HG02973 (cell line): ENCODE measurements at regions not wholly inside any gene's neighbourhood (a gene's known extent, or its start where the extent isn't known, plus 50 kb on each side); places are given as distances from the start of the nearest gene placed in this dataset.

Experiments
- ATAC-seq: cut with Tn5 transposase; IDR thresholded peaks from one replicate; pipeline ENCODE4 v1.9.1; 2021; ENCODE audit warnings: moderate library complexity; ENCODE audit not compliant: unreplicated experiment

DNA sequence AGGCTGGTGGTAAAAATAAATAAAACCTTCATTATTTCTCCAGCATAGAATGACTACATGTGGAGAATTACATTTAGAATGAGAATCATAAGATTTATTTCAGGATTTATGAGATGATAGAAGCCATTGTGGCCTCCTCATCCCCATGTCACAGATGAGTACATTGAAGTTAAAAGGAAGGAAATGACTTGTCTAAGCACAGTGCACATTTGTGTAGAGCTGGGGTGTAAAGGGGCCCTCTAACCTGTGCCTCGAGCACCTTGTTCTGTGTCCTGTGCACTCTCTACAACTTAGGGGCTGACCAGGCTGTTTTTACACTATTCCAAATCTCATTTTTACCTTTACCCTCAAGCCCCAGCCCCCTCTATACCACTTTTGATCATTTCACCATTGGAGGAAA is 179.4 kb downstream of the RHOU start:
- no peak for ATAC-seq

DNA sequence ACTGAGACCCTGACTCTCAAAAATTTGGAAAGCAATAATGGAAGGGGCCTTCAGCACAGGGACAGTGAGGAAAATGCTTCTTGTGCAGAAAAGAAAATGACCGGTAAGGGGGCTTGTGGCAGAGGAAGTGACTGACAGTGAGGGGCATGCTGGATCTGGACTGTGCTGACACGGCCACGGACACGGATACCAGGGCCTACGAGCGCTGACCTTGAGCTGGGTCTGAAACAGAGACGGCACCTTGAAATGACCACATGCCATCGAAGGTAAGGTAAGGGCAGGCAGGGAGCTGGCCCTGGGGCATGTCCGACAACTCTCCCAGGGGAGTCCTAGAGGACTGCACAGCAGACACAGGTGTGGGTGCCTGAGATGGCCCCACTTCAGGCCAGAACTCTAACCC is 182.1 kb downstream of the RHOU start:
- ATAC-seq = no peak

DNA sequence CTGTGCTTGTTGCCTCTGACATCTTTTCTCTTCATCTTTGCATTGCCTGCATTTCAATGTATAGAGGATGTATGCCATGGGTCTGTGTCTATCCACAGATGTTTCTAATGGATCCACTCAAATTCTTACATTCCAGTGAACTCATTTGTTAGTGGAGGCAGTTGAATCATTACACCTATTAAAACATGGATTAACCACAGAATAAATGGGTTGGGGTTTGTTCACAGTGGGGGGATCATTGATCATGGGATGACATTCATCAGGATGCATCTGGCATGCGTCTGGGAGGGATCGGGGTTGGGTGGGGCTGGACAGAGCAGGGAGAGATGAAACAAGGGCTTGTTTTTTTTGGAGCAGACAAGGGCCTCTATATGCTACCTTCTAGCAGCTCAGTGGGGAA is 182.5 kb downstream of the RHOU start:
- no peak for ATAC-seq

DNA sequence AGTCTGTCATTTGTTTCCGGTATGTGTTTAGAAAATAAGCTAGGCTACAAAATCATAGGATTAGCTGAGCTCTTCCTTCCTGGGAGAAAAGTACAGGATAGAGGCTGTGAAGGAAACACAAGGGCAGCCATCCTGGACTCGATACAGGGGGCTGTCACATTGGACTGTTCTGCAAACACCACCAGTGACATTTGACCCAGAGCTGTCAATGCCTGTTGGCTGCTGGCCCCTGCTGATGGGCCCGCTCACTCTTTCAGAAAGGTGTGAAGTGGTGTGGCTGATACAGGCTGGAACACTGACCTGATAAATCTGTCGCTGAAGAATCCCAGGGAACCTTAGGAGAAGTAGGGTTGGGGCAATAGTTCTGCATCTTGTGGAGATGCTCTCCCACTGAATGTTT is 183.1 kb downstream of the RHOU start:
- no peak for ATAC-seq

DNA sequence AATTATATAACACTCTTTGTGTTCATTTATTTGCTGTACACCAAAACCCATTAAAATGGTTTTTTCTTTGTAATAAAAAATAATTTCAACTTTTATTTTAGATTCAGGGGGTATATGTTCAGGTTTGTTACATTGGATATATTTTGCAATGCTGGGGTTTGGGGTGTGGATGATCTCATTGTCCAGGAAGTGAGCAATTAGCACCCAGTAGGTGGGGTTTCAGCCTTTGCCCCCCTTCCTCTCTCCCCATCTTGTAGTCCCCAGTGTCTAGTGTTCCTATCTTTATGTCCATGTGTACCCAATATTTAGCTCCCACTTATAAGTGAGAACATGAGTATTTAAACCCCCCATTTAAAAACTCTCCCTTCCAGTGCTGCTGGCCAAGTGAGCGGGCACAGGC is 184.6 kb downstream of the RHOU start:
- no peak for ATAC-seq

DNA sequence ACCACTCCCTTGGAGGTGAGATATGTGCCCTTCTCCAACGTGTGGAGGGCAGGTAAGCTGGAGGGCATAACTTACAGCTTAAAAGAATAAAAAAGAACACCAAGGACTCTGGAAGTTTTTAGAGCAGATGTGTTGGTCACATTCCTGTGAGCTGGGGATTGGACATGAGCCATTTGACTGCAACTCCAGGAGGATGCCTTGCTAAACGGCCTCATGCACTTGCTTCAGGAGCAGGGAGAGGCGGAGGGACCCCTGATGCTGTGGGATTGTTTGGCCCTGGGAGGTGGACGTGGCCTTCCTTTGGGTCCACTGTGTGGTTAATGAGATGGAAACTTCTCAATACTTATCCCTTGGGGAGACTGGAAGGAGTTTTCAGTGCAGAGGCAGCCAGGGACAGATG is 185.6 kb downstream of the RHOU start:
- ATAC-seq = no peak

DNA sequence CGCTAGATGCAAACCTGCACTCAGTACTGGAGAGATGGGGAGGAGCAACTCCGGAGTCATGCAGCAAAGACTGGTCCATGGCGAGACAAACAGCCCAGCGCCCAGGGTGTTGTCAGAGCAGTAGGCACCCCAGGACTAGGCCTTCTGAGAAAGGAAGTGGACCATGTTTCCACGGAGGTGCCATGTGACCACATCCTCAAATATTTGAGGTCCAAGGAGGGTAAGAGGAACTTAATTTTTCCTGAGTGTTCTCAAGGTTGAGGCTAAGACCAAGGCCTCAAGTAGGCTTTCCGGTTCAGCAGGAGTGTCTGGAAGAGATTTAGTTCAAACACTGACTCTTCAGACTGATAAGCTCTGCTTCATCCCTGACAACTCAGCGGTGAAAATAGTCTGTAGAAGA is 186.2 kb downstream of the RHOU start:
- no peak for ATAC-seq

DNA sequence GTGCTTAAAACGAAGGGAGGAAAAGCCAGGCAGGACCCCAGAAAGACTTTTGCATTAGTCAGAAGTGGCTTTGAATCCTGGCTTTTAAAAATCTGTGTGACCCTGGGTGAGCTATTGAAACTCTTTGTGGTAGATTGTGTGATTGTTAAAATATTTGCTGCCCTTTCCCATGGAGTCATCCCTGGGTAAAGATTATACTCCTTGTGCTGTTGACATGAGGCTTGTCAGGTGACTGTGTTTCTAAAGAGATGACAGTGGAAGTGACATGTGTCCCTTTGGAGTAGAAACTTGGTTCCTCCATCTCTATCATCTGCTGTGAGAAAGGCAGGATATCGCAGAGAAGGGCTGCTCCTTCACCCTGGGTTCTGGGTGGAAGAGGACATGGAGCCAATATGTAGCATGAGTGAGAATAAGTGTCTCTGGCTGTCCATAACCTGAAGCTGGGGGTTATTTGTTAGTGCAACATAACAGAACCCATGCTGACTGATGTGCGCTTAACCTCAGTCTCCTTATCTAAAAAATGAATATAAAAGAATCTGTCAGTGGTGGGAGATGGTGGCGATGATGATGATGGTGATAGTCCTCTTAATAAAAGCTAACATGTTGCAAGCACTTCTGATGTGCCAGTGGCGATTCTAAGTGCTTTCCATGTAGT is 187.6 kb downstream of the RHOU start:
- no peak for ATAC-seq

DNA sequence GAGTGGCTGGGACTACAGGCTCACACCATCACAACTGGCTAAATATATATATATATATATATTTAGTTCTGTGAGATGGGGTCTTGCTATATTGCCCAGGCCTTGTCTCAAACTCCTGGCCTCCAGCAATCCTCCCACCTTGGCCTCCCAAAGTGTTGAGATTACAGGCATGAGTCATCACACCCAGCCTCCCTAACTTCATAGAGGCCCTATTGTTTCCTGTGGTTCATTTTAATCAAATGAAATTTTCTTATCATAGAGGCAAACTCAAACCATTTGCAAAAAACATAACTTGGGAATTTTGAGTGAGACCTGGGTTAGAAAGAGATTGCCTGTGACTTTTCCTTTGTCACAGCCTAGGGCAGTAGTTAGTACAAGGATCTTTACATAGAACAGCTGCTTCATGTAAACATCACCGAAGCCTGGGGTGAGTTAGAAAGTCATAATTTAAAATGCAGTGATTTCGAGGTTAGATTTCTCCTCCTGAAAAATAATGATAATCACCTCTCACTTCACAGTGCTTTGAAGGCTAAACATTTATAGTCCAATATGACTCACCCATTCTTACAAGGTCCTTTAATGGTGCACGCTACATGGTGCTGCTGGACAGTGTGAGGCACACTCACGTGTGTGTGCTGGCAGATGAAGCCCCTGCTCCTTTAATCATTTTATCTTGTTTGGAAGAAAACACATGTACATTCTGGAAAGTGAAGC is 188.9 kb downstream of the RHOU start:
- ATAC-seq = no peak

DNA sequence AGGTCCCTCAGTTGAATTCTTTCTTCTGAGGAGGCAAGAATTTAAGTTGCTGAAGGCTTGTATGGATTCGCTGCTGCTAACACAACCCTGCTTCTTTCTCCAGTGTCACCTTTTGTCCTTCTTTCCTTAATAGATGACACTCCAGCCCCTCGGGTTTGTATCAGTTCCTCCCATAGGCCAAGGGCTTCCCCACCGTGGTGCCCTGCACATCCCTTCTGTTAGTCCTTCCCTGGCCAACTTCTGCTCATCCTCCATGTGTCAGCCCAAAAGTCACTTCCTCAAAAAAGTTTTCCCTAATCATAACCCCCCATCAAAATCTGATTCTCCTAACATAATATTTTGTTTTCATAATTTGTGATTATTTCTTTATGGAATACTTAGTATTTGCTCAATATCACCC is 190.4 kb downstream of the RHOU start:
- ATAC-seq = no peak

DNA sequence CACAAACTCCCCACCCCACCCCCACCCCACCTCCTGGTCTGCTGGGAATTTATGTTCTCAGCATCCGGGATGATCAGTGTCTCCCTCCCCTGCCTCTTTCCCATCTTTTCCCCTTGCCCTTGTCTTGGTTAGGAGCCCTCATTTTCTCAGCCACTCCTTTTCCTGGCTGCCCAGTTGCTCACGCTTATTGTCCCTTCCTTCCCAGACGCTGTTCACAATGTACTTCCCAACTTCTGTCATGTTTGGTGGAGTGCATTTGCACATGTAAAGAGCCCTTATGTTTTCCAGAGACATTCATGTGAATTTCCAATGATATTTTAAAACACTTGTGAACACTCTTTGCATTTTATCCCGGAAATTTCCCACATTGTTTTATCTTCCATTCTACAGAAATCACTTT is 192.1 kb downstream of the RHOU start:
- no peak for ATAC-seq

DNA sequence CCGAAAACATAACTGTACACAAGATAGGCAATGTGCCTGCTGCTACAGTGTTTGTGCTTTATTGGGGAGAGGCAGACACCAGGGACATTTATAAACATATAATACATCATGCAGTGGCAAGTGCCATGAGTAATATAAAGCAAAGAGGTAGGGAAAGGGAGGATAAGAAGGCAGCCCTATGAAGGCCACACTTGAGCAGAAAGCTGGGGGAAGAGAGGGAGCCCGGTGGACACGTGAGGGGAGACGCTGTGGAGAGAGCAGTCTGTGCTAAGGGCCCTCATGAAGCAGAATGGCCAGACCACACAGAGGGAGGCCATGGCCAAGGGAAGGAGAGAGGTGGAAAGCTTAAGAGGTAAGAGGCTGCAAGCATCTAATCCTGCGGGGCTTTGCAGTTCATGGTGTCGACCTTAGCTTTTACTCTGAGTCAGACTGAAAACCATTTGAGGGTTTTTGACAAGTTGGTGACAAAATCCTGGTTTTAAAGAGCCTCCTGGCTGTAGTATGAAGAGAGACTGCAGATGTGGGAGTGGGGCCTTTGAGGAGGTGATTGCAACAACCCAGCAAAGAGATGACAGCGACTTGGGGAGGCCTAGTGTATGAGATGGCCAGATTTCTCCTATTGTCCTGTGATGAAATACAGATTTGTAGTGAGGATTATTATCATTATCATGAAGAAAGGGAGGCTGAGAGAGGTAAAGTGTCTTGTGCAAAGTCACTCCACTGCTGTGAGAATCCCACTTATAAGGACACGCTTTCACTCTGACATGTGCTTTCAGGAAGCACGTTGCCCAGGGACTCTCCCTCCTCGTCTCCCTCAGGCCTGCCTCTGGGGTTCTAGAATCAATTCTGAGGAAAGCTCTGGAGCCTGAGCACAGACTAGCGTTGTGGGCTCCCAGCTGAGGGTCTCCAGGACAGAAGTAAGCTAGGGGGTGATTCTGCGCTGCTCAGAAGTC is 192.9 kb downstream of the RHOU start:
- ATAC-seq = no peak

DNA sequence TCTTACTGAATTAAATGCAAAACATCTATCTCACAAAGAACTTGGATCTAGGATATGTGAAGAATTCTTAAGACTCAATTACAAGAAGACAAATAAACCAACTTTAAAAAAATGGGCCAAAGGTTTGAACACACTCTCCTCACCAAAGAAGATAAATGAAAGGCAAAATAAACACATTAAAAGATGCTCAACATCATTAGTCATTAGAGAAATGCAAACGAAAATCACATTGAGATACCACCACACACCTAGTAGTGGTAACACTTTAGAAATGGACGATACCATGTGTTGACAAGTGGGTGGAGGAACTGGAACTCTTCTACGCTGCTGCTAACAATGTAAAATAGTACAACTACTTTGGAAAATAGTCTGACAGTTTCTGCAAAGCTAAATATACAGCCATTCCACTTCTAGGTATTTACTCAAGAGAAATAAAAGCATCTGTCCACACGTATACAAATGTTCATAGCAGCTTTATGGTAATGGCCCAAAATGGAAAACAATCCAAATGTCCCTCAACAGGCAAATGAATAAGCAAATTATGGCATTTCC is 194.3 kb downstream of the RHOU start:
- no peak for ATAC-seq

DNA sequence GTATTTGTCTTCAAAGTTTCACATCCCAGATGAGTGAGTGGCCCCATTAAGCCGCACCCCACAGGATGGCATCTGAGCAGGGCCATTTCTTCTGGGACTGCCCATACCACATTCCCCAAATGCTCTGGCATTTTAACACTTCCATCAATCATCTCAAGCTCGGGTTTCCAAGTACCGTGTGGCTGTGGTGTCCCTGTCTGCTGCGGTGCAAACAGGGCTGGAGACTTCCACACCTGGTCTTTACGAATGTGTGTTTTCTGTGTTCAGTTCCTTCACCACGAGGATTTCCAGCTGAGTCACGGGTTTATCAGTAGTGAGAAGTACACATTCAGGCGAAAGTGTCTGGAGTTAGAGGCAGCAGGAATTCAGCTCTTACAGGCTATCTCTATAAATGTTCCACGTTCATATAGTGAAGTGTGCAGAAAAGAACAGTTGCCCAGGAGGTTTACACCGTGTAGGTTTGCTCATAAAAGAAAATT is 195.2 kb downstream of the RHOU start:
- ATAC-seq = no peak

DNA sequence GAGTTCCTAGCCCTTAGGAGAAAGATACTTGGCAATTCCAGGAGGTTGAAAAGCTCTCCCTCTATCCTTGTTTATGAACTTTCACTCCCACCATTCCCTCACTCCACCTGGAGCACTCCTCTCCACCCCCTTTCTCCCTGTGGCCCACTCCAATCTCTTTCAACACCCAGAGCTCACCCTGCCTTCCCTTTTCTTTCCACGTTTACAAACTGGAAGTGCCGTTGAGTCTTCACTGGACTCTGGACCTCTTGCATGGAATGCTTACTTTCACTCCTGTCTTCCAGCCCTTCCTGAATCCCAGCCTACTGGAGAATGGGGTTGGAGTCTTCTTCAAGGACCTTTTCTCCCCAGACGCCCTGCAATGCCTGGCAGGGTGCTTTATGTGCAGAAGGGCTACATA is 198.5 kb downstream of the RHOU start:
- ATAC-seq = no peak

DNA sequence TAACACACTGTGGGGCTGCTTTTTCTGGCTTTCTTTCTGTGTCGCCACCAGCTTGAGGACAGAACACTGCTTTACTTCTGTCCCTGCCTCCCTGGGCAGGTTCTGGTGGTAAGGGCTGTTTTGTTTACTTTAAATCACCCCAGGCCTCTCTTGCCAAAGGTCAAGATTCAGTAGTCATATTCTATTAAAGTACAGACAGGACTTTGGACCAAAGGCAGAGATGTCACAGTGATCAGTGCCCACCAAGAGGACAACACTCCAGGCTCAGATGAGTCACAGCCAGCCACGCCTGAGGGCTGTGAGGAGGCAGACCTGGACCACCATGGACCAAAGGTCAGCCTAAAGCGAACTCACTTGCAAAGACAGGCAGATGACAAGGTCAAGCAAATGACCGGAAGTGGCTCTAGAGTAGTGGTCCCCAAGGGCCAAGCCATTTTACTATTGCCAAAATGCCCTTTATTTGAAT is 200.0 kb downstream of the RHOU start:
- ATAC-seq = no peak

DNA sequence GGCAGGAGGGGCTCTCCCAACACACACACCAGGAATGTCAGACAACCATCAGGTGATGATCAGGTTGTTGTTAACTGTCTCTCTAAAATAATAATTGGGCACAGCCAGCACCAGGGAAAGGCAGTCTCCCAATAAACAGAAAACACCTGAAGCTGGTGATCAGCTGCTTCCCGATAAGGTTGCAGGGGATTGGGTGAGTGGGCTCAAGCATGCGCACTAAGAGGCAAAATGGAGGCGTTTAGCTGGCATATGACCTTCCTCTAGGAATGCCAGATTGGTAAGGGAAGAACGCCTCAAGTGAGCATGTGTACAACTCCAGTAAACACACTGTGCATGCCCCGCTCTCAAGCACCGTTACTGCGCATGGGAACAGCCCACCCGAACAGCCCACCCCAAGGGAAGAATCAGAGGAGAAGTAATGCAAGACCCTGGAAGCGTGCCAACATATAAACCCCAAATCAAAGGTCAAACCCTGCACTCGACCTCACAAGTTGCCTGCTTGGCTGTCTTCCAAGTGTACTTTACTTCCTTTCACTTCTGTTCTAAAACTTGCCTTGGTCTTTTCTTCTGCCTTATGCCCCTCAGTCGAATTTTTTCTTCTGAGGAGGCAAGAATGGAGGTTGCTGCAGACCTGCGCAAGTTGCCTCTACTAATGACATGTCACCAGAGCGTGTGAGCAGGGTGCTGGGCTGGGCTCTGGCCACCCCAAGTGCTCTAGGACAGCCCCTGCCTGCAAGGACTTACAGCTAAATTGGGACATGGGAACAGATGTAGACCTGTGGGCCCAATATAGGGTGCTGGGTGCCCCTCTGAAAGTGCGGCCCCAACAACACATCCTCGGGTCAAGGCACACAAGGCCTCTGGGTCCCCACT is 200.8 kb downstream of the RHOU start:
- no peak for ATAC-seq

DNA sequence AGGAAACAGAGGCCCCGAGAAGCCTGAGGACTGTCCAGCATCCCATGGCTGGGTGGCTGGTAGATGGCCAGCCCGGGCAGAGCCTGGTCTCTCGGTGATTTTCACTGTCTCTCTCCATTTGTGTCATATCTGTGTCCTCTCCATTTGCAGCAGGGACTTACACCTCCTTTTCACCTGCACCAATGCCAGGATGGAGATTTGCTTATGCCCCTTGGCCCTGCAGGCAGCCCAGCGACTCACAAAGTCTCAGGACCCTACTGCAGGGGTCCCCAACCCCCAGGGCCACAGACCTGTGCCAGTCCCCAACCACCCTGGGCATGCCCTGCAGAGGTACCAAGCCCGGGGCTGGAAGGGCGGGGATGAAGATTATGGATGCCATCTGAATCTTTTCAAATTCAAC is 201.6 kb downstream of the RHOU start:
- ATAC-seq = no peak

DNA sequence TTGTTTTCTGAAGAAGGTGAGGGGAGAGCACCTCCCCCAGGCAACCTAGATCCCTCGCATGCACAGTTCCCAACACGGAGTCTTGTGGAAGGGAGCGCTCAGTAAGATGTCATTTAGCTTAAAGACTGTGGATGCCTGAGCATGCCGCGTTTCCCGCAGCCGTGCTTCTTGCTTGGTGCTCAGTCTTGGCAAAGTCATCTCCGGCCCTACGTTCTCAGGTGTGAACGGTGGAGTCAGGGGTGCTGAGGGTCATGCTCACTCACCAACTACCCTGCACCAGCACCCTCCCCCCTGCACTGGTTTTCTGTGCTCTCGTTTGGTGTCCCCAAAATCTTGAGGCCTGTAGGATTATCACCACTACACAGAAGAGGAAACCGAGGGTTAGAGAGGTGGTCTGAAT is 202.1 kb downstream of the RHOU start:
- no peak for ATAC-seq

DNA sequence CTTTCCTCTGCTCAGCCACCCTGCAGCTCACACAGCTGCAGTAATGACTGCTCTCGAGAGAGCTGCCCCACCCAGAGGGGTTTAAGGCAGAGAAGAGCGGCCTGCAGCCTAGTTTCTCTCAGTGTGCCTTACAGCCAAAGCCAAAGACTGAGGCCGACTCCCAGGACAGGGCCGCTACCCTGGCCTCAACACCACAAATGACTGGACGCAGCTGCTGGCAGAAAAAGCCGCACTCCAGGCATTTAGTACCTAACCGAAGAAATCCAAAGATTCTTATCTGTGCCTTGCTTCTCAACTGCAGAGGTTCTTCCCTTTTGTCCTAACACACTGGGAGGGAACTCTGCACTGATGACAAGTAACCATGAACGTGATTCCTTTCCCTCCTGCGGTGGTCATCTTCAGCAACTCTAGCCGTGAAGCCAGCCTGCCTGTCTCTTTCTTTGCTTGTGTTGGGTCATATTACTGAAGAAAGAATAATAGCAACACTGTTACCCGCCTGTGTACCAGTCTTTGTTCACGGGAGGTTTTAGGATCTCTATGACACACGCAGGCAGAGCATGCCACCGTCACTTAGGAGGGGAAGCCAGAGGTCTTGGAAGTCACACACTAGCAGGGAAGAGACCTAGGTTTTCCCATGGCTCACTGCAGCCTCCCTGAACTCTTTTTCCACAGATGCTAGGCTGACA is 202.7 kb downstream of the RHOU start:
- ATAC-seq = no peak
